Activated T-helper 2 cell treated with anti-CD3 and anti-CD28 coated beads, Interferon-gamma antibody, Interleukin-2, Interleukin-4, amounts not matched to agents 10 μg/mL and 5 μg/mL and 100 μg/mL, durations not matched to agents 14 hours and 24 hours and 36 hours (primary cell): ENCODE measurements at regions not wholly inside any gene's neighbourhood (a gene's known extent, or its start where the extent isn't known, plus 50 kb on each side); places are given as distances from the start of the nearest gene placed in this dataset.
"Not testable (repeated sequence)": the region's sequence is repeated elsewhere in the genome, so short reads cannot be mapped to it uniquely, and the experiment has no call there.

ENCODE experiments used
- DNase-seq: peaks from one replicate; pipeline ENCODE4 v3.0.0; 2021; ENCODE audit warnings: low spot score
- H3K27ac Mint-ChIP-seq: one replicate; pipeline ENCODE4 v1.8.0; 2021; ENCODE audit warnings: mixed read lengths
- H3K27me3 Mint-ChIP-seq: one replicate; pipeline ENCODE4 v1.8.0; 2021; ENCODE audit warnings: low read depth, mixed read lengths
- H3K36me3 Mint-ChIP-seq: one replicate; pipeline ENCODE4 v1.8.0; 2021; ENCODE audit warnings: low read depth, mixed read lengths
- H3K4me1 Mint-ChIP-seq: one replicate; pipeline ENCODE4 v1.8.0; 2021; ENCODE audit warnings: low read depth, mixed read lengths
- H3K4me3 Mint-ChIP-seq: one replicate; pipeline ENCODE4 v1.8.0; 2021; ENCODE audit warnings: low read depth, mild to moderate bottlenecking, moderate library complexity, mixed read lengths
- H3K9me3 Mint-ChIP-seq: one replicate; pipeline ENCODE4 v1.8.0; 2021; ENCODE audit warnings: mixed read lengths
- intact Hi-C: fragments of 100-400 bp; cut with micrococcal nuclease; formaldehyde crosslinking; loops from one replicate; pipeline ENCODE4 v1.15.1; 2023

- intact Hi-C loops, H3K36me3 Mint-ChIP-seq, H3K27me3 Mint-ChIP-seq, H3K4me3 Mint-ChIP-seq, DNase-seq, H3K9me3 Mint-ChIP-seq, H3K4me1 Mint-ChIP-seq, H3K27ac Mint-ChIP-seq: not testable (repeated sequence)
Measured at GRCh38 chr17:34039213-34039612, 215.9 kb upstream of the CCL2 start.

DNA sequence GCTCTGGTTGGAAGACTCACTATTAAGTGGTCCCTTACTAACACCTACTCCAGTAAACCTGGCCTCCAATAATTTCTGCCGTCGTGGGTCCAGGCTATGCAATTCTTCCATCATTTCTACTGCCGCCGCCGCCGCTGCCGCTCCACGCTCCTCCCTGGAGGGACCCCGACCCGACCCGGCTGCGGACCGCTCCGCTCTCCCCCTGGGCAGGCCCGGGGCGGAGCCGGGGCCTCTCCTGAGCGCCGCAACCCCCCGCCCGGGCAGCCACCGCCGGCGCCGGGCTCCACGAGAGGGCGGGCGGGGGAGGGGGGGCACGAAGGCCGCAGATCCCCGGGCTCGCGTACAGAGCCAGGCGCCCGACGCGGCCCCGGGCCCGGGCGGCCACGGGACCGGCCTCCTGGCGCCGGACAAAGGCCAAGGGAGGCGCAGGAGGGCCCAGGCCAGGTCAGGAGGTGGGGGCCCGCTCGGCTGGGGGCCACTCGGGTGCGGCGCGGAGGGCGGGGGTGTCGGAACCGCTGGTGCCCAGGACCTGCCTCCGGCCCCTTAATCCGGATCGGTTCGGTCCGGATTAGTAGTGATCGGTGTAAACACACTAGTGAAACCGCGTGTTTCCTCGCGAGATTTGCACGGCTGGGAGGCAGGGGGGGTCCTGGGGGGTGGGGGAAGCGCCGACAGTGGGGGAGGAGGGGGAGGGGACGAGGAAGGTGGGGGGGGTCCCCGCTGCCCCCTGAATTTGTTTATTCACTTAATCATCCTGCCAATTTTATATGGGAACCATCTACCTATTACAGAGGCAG is 215.1 kb upstream of the CCL2 start:
- H3K27ac Mint-ChIP-seq, H3K27me3 Mint-ChIP-seq, H3K4me1 Mint-ChIP-seq, DNase-seq, H3K4me3 Mint-ChIP-seq, H3K9me3 Mint-ChIP-seq, intact Hi-C loops, H3K36me3 Mint-ChIP-seq: not testable (repeated sequence)

DNA sequence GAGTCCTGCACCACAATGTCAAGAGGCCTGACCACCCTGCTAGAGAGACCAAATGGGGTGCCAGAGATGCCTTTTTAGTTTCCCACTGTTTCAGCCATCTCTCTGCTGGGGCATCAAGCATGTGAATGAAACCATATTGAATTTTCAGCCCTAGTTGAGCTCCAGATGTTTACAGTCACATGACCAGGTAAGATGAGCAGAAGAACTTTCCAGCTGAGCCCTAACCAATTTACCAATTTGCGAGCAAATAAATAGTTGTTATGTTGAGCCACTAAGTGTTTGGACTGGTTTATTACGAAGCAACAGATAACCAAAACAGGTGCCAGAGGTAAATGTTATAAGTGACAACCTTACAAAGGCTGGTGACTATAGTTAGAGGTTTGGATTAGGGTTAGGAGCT is 209.1 kb upstream of the CCL2 start:
- Mint-ChIP-seq H3K4me1 (no peaks in the 10 kb centered on the region), H3K4me3 (no peak overlapping the region), H3K27me3 (no peaks in the 10 kb centered on the region), H3K36me3 (no peaks in the 10 kb centered on the region), H3K9me3 (no peaks in the 10 kb centered on the region), H3K27ac (no peak overlapping the region)
- intact Hi-C loops: no loop called here
- no peak for DNase-seq

DNA sequence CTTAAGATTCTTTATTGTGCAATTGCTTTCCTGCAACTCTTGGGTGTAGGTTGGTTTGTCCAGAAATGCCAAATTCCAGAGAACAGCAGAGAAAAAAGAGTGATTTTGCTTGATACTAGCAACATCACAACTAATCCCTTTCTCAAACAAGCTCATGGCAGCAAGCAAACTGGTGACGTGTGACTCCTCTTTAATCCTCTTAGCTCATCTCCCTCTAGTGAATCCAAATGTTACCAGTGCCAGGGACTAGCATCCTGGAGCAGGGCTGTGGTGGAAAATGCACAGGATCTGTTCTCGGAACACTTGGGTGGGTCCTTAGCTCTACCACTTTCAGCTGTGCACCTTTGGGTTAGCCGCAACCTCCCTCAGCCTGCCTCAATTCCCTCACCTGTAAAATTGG is 204.0 kb upstream of the CCL2 start:
- H3K4me3 Mint-ChIP-seq: no peak overlapping the region
- H3K36me3 Mint-ChIP-seq: no peaks in the 10 kb centered on the region
- H3K9me3 Mint-ChIP-seq: no peaks in the 10 kb centered on the region
- intact Hi-C loops: no loop called here
- no peaks in the 10 kb centered on the region for H3K27me3 Mint-ChIP-seq
- H3K4me1 Mint-ChIP-seq: no peaks in the 10 kb centered on the region
- no peak overlapping the region for H3K27ac Mint-ChIP-seq
- no peak for DNase-seq

- intact Hi-C loops: no loop called here
- Mint-ChIP-seq H3K4me3 (no peak overlapping the region), H3K9me3 (no peaks in the 10 kb centered on the region), H3K4me1 (no peaks in the 10 kb centered on the region), H3K27me3 (no peaks in the 10 kb centered on the region), H3K27ac (no peak overlapping the region), H3K36me3 (no peaks in the 10 kb centered on the region)
- DNase-seq: no peak
Measured at GRCh38 chr17:34054495-34054894, 200.6 kb upstream of the CCL2 start.

- H3K27me3 Mint-ChIP-seq: no peaks in the 10 kb centered on the region
- no peaks in the 10 kb centered on the region for H3K9me3 Mint-ChIP-seq
- H3K27ac Mint-ChIP-seq: no peak overlapping the region
- no peaks in the 10 kb centered on the region for H3K4me1 Mint-ChIP-seq
- intact Hi-C loops: no loop called here
- H3K4me3 Mint-ChIP-seq: no peak overlapping the region
- H3K36me3 Mint-ChIP-seq: no peaks in the 10 kb centered on the region
- no peak for DNase-seq
Measured at GRCh38 chr17:34055606-34056005, 199.5 kb upstream of the CCL2 start.

DNA sequence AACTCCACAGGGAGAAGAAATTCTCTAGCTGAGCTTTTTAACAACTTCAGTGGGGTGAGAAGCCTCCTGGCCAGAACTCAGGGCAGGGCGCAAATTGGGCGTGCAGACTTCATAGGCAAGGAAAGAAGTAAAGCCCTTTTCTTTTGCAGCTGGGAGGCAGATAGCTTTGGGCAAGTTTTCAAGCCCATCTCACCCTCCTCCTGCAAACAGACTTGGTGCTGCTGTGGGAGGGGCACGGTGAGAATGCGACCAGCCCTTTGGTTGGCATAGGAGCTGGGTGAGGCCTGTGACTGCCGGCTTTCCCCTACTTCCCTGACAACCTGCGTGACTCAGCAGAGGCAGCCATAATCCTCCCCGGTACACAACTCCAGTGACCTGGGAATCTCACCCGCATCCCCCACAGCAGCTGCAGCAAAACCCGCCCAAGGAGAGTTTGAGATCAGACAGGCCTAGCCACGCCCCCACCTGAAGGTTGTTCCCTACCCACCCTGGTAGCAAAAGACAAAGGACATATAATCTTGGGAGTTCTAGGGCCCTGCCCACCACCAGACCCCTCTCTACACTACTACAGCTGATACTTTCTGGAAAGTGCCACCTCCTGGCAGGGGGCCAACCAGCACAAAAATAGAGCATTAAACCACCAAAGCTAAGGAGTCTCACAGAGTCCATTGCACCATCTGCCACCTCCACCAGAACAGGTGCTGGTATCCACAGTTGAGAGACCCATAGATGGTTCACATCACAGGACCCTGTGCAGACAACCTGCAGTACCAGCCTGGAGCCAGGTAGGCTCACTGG is 195.5 kb upstream of the CCL2 start:
- Mint-ChIP-seq H3K27me3 (peaks cover 2% of the 10 kb centered on the region), H3K9me3 (no peaks in the 10 kb centered on the region), H3K36me3 (no peaks in the 10 kb centered on the region), H3K27ac (no peak overlapping the region), H3K4me1 (no peaks in the 10 kb centered on the region), H3K4me3 (no peak overlapping the region)
- DNase-seq: no peak
- intact Hi-C loops: no loop called here

DNA sequence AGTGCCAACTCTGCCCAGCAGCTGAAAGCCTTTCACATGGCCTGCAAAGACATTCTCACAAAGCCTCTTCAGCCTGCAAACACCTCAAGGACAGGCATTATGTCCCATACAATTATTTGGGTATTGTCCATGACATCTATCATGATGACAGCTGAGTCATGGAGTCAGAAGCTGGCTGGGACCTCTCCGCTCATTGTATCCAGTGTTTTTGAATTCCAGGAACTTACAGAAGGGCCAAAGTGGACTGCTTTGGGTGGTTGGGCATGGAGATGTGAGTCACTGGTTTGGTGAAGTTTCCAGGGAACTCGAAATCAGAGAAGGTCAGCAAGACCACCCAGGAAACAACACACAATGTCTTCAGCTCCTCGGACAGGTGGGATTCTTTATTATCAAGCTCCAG is 188.6 kb upstream of the CCL2 start:
- Mint-ChIP-seq H3K27ac (no peak overlapping the region), H3K4me1 (no peaks in the 10 kb centered on the region), H3K27me3 (peaks cover 2% of the 10 kb centered on the region), H3K36me3 (no peaks in the 10 kb centered on the region), H3K4me3 (no peak overlapping the region), H3K9me3 (no peaks in the 10 kb centered on the region)
- no peak for DNase-seq
- intact Hi-C loops: no loop called here

- H3K4me3 Mint-ChIP-seq: no peak overlapping the region
- peaks cover 2% of the 10 kb centered on the region for H3K27me3 Mint-ChIP-seq
- intact Hi-C loops: no loop called here
- no peak for DNase-seq
- H3K4me1 Mint-ChIP-seq: no peaks in the 10 kb centered on the region
- no peaks in the 10 kb centered on the region for H3K36me3 Mint-ChIP-seq
- no peaks in the 10 kb centered on the region for H3K9me3 Mint-ChIP-seq
- no peak overlapping the region for H3K27ac Mint-ChIP-seq
Measured at GRCh38 chr17:34067011-34067410, 188.1 kb upstream of the CCL2 start.

DNA sequence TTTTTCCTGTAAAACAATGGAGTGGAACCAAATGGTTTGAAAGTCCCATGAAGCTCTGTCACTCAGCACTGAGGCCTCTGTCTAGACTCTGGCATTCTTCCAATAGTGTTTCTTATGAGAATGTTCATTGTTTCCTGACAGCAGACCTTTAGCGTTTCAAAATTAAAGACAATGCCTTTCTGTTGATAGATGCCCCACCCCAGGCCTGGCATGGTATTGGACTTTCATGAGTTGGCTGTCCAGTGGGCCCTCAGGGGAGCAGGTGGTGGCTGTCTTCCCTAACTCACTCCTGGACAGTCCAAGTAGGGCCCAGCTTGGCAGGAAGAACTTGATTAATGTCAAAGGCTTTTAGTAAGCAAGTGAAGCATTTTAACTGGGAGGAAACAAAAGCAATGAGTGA is 186.5 kb upstream of the CCL2 start:
- H3K27me3 Mint-ChIP-seq: no peaks in the 10 kb centered on the region
- DNase-seq: no peak
- no peak overlapping the region for H3K4me3 Mint-ChIP-seq
- no peak overlapping the region for H3K27ac Mint-ChIP-seq
- no peaks in the 10 kb centered on the region for H3K36me3 Mint-ChIP-seq
- intact Hi-C loops: no loop called here
- H3K9me3 Mint-ChIP-seq: no peaks in the 10 kb centered on the region
- H3K4me1 Mint-ChIP-seq: no peaks in the 10 kb centered on the region

DNA sequence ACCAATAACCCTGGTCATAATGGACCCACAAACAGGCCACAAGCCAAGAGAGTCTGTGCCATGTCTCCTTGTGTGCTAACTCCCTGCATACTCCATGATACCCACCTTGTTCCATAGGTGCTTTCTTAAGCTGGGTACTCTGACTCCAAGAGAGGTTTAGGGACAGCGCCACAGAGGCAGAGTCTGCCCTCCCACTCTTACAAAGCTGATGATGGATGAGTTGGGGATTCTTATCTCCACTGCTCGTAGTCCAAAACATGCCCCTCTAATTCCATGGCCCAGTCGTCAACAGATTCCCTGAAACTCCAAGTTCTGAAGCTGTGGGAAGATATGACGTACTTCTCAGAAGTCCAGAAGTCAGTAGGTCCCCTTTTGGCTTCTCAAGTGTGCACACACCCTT is 184.4 kb upstream of the CCL2 start:
- Mint-ChIP-seq H3K36me3 (no peaks in the 10 kb centered on the region), H3K27ac (no peak overlapping the region), H3K4me3 (no peak overlapping the region), H3K4me1 (no peaks in the 10 kb centered on the region), H3K27me3 (no peaks in the 10 kb centered on the region), H3K9me3 (no peaks in the 10 kb centered on the region)
- DNase-seq: no peak
- intact Hi-C loops: no loop called here

GRCh38 chr17:34071886-34072420 is 183.1 kb upstream of the CCL2 start:
- Mint-ChIP-seq H3K27ac (no peak overlapping the region), H3K9me3 (no peaks in the 10 kb centered on the region), H3K36me3 (no peaks in the 10 kb centered on the region), H3K4me1 (no peaks in the 10 kb centered on the region), H3K4me3 (no peak overlapping the region), H3K27me3 (no peaks in the 10 kb centered on the region)
- no peak for DNase-seq
- intact Hi-C loops: no loop called here

- intact Hi-C loops: no loop called here
- Mint-ChIP-seq H3K9me3 (no peaks in the 10 kb centered on the region), H3K27ac (no peak overlapping the region), H3K36me3 (no peaks in the 10 kb centered on the region), H3K4me1 (no peaks in the 10 kb centered on the region), H3K4me3 (no peak overlapping the region), H3K27me3 (no peaks in the 10 kb centered on the region)
- DNase-seq: no peak
Measured at GRCh38 chr17:34075076-34075475, 180.0 kb upstream of the CCL2 start.
